ENCODE measurements at regions not wholly inside any gene's neighbourhood (a gene's known extent, or its start where the extent isn't known, plus 50 kb on each side); places are given as distances from the start of the nearest gene placed in this dataset.

GRCh38 chr4:163263606-163264005 is 68.8 kb downstream of the NPY1R start:
- CTCF ChIA-PET: no interaction called here
- H3K27ac ChIP-seq (ENCODE audit: low read depth in 1 of 2, low read length in 2 of 2): no peak overlapping the region
- H3K4me3 ChIP-seq (ENCODE audit: low read length): no peak overlapping the region
- POLR2A ChIA-PET: no interaction called here
- H3K27ac Mint-ChIP-seq: no peak overlapping the region
- no peak for TF ChIP-seq CTCF (IDR thresholded peaks at IDR 0.05)
- no peaks in the 10 kb centered on the region for H3K4me1 Mint-ChIP-seq (ENCODE audit: low read depth)
- no peaks in the 10 kb centered on the region for H3K9me3 Mint-ChIP-seq
- H3K27me3 Mint-ChIP-seq: peaks cover 11% of the 10 kb centered on the region
- H3K4me1 ChIP-seq (ENCODE audit: insufficient read depth, low read length): no peaks in the 10 kb centered on the region
- H3K4me3 Mint-ChIP-seq: no peak overlapping the region
- DNase-seq: no peak
- intact Hi-C loops (cut with DNase I, micrococcal nuclease): no loop called here
- no peaks in the 10 kb centered on the region for H3K27me3 ChIP-seq (ENCODE audit: control insufficient read depth in 1 of 2, insufficient read depth in 2 of 2, low read length in 2 of 2)
- no peaks in the 10 kb centered on the region for H3K36me3 ChIP-seq (ENCODE audit: insufficient read depth, low read length)
- H3K36me3 Mint-ChIP-seq (ENCODE audit: low read depth): no peaks in the 10 kb centered on the region
- no peak for ATAC-seq (ENCODE audit: poor library complexity)
- no peaks in the 10 kb centered on the region for H3K9me3 ChIP-seq (ENCODE audit: control insufficient read depth in 1 of 2, insufficient read depth in 1 of 2, low read length in 2 of 2)

- no peak overlapping the region for H3K27ac Mint-ChIP-seq
These were observed 75.6 kb downstream of the NPY1R start for GRCh38 chr4:163256680-163257343.

DNA sequence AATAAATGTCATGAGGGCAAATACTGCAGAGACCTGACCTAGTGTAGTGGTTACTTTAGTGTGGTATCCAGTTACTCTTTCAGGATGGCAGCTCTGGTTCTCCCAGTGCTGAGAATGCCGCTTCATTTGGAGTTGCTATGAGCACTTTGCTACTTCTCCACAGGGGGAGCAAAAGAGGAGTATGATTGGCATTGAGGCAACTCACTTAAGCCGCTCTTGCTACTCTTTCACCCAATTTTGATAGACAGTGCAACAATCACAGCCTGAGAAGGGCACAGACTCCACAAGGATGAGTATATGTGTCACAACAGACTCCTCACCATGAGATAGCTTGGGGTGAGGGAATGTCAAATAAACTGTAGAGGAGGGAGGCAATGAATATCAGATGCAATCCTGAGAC is 81.2 kb downstream of the NPY1R start:
- no peak for TF ChIP-seq CTCF (IDR thresholded peaks at IDR 0.05)
- intact Hi-C loops (cut with DNase I, micrococcal nuclease): no loop called here
- Histone ChIP-seq H3K27me3 (ENCODE audit: control insufficient read depth in 1 of 2, insufficient read depth in 2 of 2, low read length in 2 of 2) (peaks cover 0 to 5% of the 10 kb centered on the region in 2 experiments), H3K36me3 (ENCODE audit: insufficient read depth, low read length) (no peaks in the 10 kb centered on the region), H3K27ac (ENCODE audit: low read depth in 1 of 2, low read length in 2 of 2) (no peak overlapping the region), H3K9me3 (ENCODE audit: control insufficient read depth in 1 of 2, insufficient read depth in 1 of 2, low read length in 2 of 2) (peaks cover 0 to 11% of the 10 kb centered on the region in 2 experiments), H3K4me1 (ENCODE audit: insufficient read depth, low read length) (no peaks in the 10 kb centered on the region), H3K4me3 (ENCODE audit: low read length) (no peak overlapping the region)
- Mint-ChIP-seq H3K36me3 (ENCODE audit: low read depth) (no peaks in the 10 kb centered on the region), H3K4me1 (ENCODE audit: low read depth) (no peaks in the 10 kb centered on the region), H3K4me3 (no peak overlapping the region), H3K27me3 (peaks cover 8% of the 10 kb centered on the region), H3K27ac (no peak overlapping the region), H3K9me3 (peaks cover 5% of the 10 kb centered on the region)
- ChIA-PET CTCF (no interaction called here), POLR2A (no interaction called here)
- no peak for DNase-seq
- ATAC-seq (ENCODE audit: poor library complexity): no peak

More at GRCh38 chr4:163256680-163257343, 75.6 kb downstream of the NPY1R start:
- no peak overlapping the region for H3K4me3 ChIP-seq (ENCODE audit: low read length)
- peaks cover 17% of the 10 kb centered on the region for H3K27me3 Mint-ChIP-seq
- POLR2A ChIA-PET: no interaction called here
- intact Hi-C loops (cut with DNase I, micrococcal nuclease): no loop called here
- ATAC-seq (ENCODE audit: poor library complexity): no peak
- TF ChIP-seq CTCF (IDR thresholded peaks at IDR 0.05): no peak
- peaks cover 0 to 5% of the 10 kb centered on the region in 2 experiments for H3K27me3 ChIP-seq (ENCODE audit: control insufficient read depth in 1 of 2, insufficient read depth in 2 of 2, low read length in 2 of 2)
- no peaks in the 10 kb centered on the region for H3K36me3 ChIP-seq (ENCODE audit: insufficient read depth, low read length)
- no peaks in the 10 kb centered on the region for H3K4me1 ChIP-seq (ENCODE audit: insufficient read depth, low read length)
- no peak overlapping the region for H3K27ac ChIP-seq (ENCODE audit: low read depth in 1 of 2, low read length in 2 of 2)
- H3K4me3 Mint-ChIP-seq: no peak overlapping the region
- CTCF ChIA-PET: no interaction called here
- peaks cover 0 to 8% of the 10 kb centered on the region in 2 experiments for H3K9me3 ChIP-seq (ENCODE audit: control insufficient read depth in 1 of 2, insufficient read depth in 1 of 2, low read length in 2 of 2)
- no peak for DNase-seq
- no peaks in the 10 kb centered on the region for H3K9me3 Mint-ChIP-seq
- H3K36me3 Mint-ChIP-seq (ENCODE audit: low read depth): no peaks in the 10 kb centered on the region
- no peaks in the 10 kb centered on the region for H3K4me1 Mint-ChIP-seq (ENCODE audit: low read depth)
